ENCODE measurements at regions not wholly inside any gene's neighbourhood (a gene's known extent, or its start where the extent isn't known, plus 50 kb on each side); places are given as distances from the start of the nearest gene placed in this dataset.

GRCh38 chr1:213605732-213606131 lies 382.0 kb upstream of the PROX1 start:
- intact Hi-C loops (cut with DNase I, micrococcal nuclease), result no loop called here
- no peaks in the 10 kb centered on the region for H3K36me3 ChIP-seq (ENCODE audit: low read depth)
- H3K9me3 ChIP-seq, result no peaks in the 10 kb centered on the region
- peaks cover 4% of the 10 kb centered on the region for H3K4me1 ChIP-seq (ENCODE audit: low read depth)
- no peak for DNase-seq
- ATAC-seq, result no peak
- TF ChIP-seq, protein P1, sequence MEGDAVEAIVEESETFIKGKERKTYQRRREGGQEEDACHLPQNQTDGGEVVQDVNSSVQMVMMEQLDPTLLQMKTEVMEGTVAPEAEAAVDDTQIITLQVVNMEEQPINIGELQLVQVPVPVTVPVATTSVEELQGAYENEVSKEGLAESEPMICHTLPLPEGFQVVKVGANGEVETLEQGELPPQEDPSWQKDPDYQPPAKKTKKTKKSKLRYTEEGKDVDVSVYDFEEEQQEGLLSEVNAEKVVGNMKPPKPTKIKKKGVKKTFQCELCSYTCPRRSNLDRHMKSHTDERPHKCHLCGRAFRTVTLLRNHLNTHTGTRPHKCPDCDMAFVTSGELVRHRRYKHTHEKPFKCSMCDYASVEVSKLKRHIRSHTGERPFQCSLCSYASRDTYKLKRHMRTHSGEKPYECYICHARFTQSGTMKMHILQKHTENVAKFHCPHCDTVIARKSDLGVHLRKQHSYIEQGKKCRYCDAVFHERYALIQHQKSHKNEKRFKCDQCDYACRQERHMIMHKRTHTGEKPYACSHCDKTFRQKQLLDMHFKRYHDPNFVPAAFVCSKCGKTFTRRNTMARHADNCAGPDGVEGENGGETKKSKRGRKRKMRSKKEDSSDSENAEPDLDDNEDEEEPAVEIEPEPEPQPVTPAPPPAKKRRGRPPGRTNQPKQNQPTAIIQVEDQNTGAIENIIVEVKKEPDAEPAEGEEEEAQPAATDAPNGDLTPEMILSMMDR (IDR thresholded peaks at IDR 0.05), result no peak
- no peak overlapping the region for H3K4me3 ChIP-seq

GRCh38 chr1:213606252-213606820 lies 381.4 kb upstream of the PROX1 start:
- no peak overlapping the region for H3K4me3 ChIP-seq
- H3K36me3 ChIP-seq (ENCODE audit: low read depth), result no peaks in the 10 kb centered on the region
- ATAC-seq (peak; percentile 73), DNase-seq (peak in 1 of 3 donors; percentile 68)
- no peaks in the 10 kb centered on the region for H3K9me3 ChIP-seq
- H3K4me1 ChIP-seq (ENCODE audit: low read depth), result peaks cover 4% of the 10 kb centered on the region
- intact Hi-C loops (cut with DNase I, micrococcal nuclease), result no loop called here
- TF ChIP-seq, protein P1 (IDR thresholded peaks at IDR 0.05), result no peak

DNA sequence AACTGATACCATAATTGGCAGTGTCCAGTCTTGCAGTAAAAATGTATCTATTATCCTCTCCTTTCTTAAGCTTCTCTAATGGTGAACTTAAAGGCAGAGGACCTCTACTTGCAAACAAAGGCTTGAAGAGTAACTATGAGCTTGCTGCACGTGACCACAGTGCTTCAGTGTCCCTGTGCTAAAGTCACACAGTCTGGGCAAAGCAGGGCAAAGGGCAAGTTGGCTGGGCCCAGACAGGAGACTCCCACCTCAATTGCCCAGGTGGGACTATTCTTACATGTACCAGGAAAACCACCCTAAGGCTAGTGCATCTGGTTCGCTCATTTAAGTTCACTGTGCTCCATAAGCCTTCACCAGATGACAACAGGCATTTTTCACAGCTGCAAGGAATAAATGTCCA lies 374.2 kb upstream of the PROX1 start:
- Histone ChIP-seq H3K36me3 (ENCODE audit: low read depth) (no peaks in the 10 kb centered on the region), H3K4me3 (no peak overlapping the region), H3K9me3 (no peaks in the 10 kb centered on the region), H3K4me1 (ENCODE audit: low read depth) (no peaks in the 10 kb centered on the region)
- ATAC-seq (no peak), DNase-seq (no peak)
- TF ChIP-seq, protein P1 (IDR thresholded peaks at IDR 0.05), result no peak
- intact Hi-C loops (cut with DNase I, micrococcal nuclease), result no loop called here

- H3K9me3 ChIP-seq, result no peaks in the 10 kb centered on the region
- intact Hi-C loops (cut with DNase I, micrococcal nuclease), result no loop called here
- no peaks in the 10 kb centered on the region for H3K4me1 ChIP-seq (ENCODE audit: low read depth)
- DNase-seq, result no peak
- no peak overlapping the region for H3K4me3 ChIP-seq
- no peaks in the 10 kb centered on the region for H3K36me3 ChIP-seq (ENCODE audit: low read depth)
- TF ChIP-seq, protein P1 (IDR thresholded peaks at IDR 0.05), result no peak
- ATAC-seq, result no peak
Measured at GRCh38 chr1:213615226-213615916, 372.4 kb upstream of the PROX1 start.

DNA sequence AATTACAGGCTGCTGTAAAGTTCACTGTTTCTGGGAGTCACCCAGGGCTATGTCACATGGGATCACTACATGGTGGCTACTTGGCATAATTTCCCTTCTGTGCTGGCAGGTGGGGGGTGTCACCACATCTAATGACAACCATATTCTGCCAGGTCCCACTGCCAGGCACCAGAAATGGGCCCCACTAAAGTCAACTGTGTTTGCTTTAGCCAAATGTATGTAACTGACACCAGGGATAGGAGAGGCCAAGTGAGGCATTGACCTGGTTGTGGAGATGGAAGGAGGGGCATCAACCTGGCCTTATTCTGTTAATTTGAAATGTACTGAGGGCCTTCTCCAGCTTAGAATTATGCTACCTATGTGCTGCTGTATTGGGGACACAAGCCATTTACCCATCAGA lies 370.6 kb upstream of the PROX1 start:
- no peak for ATAC-seq
- TF ChIP-seq, protein P1 (IDR thresholded peaks at IDR 0.05), result no peak
- Histone ChIP-seq H3K36me3 (ENCODE audit: low read depth) (no peaks in the 10 kb centered on the region), H3K9me3 (no peaks in the 10 kb centered on the region), H3K4me1 (ENCODE audit: low read depth) (no peaks in the 10 kb centered on the region), H3K4me3 (no peak overlapping the region)
- intact Hi-C loops (cut with DNase I, micrococcal nuclease), result no loop called here
- DNase-seq, result no peak

Data from mucosa of descending colon (tissue), 3 donors.